H1 (cell line): ENCODE measurements at regions not wholly inside any gene's neighbourhood (a gene's known extent, or its start where the extent isn't known, plus 50 kb on each side); places are given as distances from the start of the nearest gene placed in this dataset.

Experiments used
- BRCA1 ChIP-seq: IDR thresholded peaks from 2 replicates; pipeline ENCODE4 v1.6.1; 2012; ENCODE audit warnings: low read depth, low read length, improper control_type of control experiment
- CREB1 ChIP-seq: IDR thresholded peaks from 2 replicates; pipeline ENCODE4 v1.6.1; 2012; ENCODE audit warnings: inconsistent platforms
- CTBP2 ChIP-seq: IDR thresholded peaks from 2 replicates; pipeline ENCODE4 v1.7.0; 2011; ENCODE audit warnings: borderline replicate concordance, mild to moderate bottlenecking, moderate library complexity, mixed read lengths, low read length; ENCODE audit not compliant: insufficient read depth, insufficient read length
- MAX ChIP-seq: IDR thresholded peaks from 2 replicates; pipeline ENCODE4 v1.6.1; 2012; ENCODE audit warnings: inconsistent platforms
- NANOG ChIP-seq: IDR thresholded peaks from 2 replicates; pipeline ENCODE4 v1.6.1; 2011; ENCODE audit warnings: low read length, low read depth, mild to moderate bottlenecking, inconsistent platforms; ENCODE audit not compliant: insufficient read depth, poor library complexity, severe bottlenecking
- TAF7 ChIP-seq: optimal IDR thresholded peaks from 2 replicates; pipeline ENCODE3; 2011; ENCODE audit warnings: low read depth, mild to moderate bottlenecking, inconsistent platforms, low read length, moderate library complexity, borderline replicate concordance

DNA sequence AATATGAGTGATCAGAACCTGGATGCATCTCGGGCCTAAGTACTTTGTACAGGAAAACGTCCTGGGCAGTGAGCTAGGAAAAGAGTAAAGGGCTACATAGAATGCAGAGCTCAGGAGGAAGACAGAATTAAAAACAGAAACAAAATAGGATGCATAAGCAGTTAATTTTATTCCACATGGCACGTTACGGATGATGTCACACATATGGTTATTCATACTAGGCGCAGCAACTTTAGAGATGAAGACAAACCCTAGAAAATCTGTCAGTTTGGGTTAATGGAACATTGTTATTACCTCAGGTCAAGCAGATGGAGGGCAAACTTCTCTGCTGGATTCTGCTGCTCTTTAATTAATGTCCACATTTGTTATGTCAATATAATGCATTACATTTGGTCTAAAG, 445.4 kb downstream of the ANXA1 start (continued):
- TF ChIP-seq CTBP2 (no peak), MAX (no peak), NANOG (no peak), BRCA1 (no peak), CREB1 (no peak), TAF7 (no peak)
- TF ChIP-seq, all 59 proteins: peak for 0
